ENCODE measurements at regions not wholly inside any gene's neighbourhood (a gene's known extent, or its start where the extent isn't known, plus 50 kb on each side); places are given as distances from the start of the nearest gene placed in this dataset.

- no peak for TF ChIP-seq CTCF (IDR thresholded peaks at IDR 0.05 in 4 of 5, conservative IDR thresholded peaks at IDR 0.05 in 1 of 5)
- no peak for TF ChIP-seq POLR2A (IDR thresholded peaks at IDR 0.05)
These were observed 598.1 kb downstream of the TBC1D4 start for GRCh38 chr13:74883834-74884233.

Data from gastrocnemius medialis (tissue), 4 donors.